Caki2 (cell line): ENCODE measurements at regions not wholly inside any gene's neighbourhood (a gene's known extent, or its start where the extent isn't known, plus 50 kb on each side); places are given as distances from the start of the nearest gene placed in this dataset.
"Not testable (repeated sequence)": the region's sequence is repeated elsewhere in the genome, so short reads cannot be mapped to it uniquely, and the experiment has no call there.

ENCODE experiments used
- DNase-seq: peaks from one replicate; pipeline ENCODE4 v3.0.0-alpha.2; 2015; ENCODE audit warnings: low read depth
- in situ Hi-C: cut with HindIII; loops from 2 replicates; pipeline ENCODE4 v1.10.0; 2016; ENCODE audit warnings: low sequenced_read_pairs, low pct_unique_long_range_greater_than_20kb, mixed read lengths

DNA sequence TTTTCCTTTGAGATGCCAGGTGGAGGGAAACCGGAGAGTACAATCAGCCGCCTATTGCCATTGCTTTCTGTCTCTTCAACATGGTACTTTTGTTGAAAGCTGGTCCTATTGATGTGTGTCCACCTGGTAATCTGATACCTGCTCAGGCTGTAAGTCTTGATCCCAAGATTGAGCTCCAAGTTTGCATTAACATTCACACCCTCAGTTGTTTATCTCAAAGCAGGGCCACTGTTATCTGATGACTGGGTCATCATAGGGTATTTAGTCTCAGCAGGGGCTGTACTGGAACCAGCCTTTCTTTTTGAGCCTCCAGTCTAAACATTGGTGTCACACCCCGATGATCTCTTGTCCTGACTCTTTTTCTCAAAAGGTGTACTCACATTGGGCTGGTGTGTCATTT lies 370.3 kb upstream of the TOM1L1 start:
- DNase-seq: no peak

DNA sequence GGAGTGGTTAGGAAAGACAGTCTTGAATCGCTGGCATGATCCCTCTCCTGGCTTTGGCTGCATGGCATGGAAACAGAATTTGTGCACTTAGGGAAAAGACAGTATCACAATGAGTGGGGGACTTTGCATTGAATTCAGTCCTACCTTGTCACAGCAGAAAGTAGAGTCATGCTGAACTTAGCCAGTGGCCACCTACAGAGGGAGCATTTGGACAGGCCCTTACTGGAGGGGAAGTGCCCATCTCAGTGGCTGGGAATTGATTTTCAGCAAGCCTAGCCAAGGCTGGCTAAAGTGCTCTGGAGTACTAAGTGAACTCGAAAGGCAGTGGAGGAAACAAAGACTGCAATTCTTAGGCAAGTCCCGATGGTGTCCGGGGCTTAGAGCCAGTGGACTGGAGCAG lies 364.3 kb upstream of the TOM1L1 start:
- in situ Hi-C loops: no loop called here

More for the DNA sequence above, 370.3 kb upstream of the TOM1L1 start:
- in situ Hi-C loops: no loop called here

DNA sequence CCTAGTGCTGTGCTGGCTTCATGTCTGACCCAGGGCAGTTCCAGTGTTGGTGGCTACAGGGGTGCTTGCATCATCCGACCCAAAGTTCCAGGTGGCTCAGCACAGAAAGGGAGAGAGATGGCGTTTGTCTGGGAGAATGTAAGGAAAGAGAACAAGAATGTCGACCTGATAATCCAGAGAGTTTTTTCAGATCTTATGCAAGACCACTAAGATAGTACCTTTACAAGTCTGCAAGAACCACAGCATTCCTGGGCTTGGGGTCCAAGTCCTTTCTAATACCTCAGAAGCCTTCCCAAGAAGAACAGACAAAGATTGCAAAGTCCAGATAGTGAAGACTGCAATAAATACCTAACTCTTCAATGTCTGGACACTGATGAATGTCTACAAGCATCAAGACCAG lies 363.0 kb upstream of the TOM1L1 start:
- no peak for DNase-seq
- in situ Hi-C loops: no loop called here

More for the DNA sequence above, 364.3 kb upstream of the TOM1L1 start:
- DNase-seq: no peak

DNA sequence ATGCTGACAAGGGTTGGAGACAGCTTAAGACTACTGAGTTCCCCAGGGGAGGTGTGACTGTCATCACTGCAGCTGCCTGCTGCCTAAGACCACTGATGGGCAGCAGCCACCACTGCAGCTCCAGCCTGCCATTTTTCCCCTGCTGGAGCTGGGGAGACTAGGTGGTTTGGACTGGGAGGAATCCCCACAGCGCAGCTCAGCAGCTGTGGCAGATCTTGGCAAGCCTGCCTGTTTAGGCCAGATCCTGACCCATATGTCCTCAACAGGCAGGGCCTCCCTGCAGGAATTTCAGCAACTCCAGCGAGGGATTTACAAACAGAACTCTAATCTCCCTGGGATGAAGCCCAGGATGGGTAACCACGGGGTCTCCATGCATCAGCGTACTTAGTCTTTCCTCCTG lies 356.4 kb upstream of the TOM1L1 start:
- in situ Hi-C loops: no loop called here

DNA sequence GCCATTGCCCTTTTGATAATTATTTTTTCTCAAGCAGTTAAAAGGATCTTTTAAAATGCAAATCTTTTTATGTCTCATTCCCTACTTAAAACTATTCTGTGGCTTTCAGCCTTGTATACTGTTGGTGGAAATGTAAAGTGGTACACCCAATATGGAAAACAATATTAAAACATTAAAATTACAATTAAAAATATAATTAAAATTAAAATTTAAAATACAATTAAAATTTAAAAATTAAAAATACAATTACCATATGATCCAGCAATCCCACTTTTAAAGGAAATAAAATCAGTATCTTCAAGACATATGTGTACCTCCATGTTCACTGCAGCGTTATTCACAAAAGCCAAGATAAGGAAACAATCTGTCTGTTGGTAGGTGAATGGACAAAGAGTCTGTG lies 340.8 kb upstream of the TOM1L1 start:
- no peak for DNase-seq
- in situ Hi-C loops: no loop called here

More for the DNA sequence above, 356.4 kb upstream of the TOM1L1 start:
- no peak for DNase-seq

DNA sequence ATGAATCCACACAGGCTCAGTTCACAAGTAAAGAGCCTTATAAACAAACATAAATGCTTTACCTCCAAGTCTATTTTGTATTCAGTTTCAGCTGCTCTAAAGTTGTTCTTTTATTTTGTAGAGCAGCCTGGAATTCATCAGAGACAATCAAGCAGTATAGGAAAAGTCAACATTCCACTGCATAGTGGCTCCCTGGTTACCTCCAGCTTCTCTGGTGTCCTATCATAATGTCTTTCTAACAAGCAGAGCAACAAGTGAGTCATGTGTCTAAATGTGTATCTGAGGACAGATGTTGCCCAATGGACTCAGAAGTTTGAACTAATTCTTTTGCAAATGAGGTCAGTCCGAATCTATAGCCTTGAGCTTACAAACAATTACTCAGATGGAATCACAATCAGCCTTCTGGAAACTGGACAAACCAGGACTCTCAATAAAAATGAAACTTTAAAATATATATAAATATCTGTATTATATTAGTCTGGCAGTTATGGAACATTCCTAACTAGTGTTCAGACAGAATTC lies 292.0 kb upstream of the TOM1L1 start:
- DNase-seq: no peak
- in situ Hi-C loops: no loop called here

DNA sequence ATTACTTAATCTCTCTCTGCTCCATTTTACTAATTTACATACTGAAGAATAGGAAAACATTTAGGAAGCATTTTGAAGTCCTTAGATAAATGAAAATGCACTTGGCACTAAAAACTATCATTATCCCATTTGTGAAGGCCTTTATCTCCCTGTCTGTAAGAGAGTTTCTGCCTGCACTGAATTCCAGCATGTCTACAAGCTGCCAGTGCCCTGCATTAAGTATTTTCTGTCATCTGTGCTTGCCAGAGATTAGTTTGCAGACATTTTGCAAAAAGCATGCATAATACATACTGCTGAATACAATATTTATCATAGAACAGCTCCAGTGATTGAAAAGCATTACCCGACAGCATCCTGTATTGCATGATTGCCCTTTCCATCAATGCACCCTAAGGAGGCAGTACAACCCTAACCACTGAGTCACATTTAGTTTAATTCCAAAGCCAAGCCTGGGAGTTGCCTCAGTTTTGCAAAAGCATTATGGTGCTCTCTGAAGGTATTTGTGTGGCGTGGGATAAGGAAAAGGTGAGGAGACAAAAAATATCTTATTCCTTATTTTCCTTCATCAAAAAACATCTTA lies 280.2 kb upstream of the TOM1L1 start:
- in situ Hi-C loops: no loop called here
- DNase-seq: no peak

DNA sequence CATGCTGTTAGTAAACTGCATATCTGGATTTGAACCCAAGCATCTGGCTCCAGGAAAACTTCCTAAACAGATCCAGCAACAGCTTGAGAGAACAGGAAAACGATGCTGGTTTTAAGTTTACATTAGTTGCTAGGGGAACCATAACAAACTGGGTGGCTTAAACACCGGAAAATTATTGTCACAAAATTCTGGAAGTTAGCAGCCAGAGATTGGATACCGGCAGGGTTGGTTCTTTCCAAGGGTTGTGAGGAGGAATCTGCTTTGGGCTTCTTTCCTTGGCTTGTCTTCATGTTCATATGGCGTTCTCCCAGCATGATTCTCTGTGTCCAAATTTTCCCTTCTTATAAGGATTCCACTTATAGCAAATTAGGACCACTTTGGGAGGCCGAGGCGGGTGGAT lies 276.9 kb upstream of the TOM1L1 start:
- in situ Hi-C loops: no loop called here
- no peak for DNase-seq

DNA sequence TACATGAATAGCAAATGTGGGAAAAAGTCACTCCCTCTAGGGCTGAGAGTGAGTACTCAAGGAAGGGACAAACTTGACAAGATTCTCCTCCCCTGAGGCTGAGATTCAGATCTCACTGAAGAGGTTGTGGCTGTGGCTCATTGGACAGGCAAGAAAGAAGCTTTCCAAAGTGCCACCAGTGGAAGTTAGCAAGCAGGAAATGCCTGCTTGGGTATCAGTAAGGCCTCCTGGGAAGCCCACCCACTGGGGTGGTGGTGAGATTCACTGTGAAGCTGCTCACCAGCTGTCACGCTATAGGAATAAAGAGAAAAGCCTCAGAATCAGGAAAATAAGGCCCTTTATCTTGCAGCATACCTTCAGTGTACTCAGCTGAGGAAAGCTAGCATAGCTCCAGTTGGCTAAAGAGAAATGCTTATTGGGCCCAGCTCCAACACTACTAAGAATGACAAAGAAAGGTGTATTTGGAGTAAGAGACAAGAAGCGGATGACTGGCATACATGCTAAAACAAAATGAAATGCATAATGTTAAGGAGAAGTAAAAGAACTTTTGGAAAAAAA lies 274.4 kb upstream of the TOM1L1 start:
- in situ Hi-C loops: no loop called here
- no peak for DNase-seq

DNA sequence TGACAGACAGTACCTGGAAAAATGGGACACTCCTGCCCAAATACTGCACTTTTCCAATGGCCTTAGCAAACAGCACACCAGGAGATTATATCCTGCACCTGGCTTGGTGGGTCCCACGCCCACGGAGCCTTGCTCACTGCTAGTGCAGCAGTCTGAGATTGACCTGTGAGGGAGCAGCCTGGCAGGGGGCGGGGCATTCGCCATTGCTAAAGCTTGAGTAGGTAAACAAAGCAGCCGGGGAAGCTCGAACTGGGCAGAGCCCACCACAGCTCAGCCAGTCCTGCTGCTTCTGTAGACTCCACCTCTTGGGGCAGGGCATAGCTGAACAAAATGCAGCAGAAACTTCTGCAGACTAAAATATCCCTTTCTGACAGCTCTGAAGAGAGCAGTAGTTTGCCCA lies 261.2 kb upstream of the TOM1L1 start:
- DNase-seq, in situ Hi-C loops: not testable (repeated sequence)

DNA sequence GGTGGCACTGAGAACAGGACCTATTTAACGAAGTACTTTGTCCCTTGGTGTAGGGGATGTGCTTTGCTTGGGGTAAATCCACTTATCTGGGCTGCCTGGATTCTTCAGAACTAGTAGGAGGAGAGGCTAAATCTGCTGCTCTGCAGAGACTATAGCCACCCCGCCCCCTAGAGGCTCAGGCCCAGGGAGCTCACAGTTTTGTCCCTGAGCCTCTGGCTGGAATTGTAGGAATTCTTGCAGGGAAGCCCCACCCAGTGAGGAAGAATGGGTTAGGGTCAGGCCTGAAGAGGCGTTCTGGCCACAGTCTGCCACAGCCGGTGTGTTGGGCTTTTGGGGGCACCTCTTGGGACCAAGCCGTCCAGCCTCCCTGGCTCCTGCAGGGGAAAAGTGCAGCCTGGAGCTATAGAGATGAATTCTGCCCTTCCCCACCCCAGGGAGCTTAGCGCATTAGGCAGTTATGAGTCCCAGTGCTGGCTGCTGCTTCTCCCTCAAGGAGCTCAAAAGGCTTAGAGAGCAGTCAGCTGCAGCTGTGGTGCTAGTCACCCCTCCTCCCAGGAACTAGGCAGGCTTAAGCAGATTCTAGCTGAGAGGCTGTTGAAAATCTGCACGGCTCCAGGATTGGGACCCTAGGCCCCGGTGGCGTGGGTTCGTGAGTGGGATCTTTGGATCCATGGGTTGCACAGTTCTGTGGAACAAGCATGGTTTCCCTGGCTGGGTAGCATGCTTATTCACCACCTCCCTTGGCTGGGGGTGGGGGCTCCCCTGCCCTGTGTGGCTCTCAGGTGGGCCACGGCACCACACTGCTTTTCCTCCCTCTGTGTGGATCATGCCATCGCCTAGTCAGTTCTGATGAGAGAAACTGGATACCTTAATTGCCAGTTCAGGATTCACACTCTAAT lies 237.4 kb upstream of the TOM1L1 start:
- DNase-seq: no peak
- in situ Hi-C loops: no loop called here

DNA sequence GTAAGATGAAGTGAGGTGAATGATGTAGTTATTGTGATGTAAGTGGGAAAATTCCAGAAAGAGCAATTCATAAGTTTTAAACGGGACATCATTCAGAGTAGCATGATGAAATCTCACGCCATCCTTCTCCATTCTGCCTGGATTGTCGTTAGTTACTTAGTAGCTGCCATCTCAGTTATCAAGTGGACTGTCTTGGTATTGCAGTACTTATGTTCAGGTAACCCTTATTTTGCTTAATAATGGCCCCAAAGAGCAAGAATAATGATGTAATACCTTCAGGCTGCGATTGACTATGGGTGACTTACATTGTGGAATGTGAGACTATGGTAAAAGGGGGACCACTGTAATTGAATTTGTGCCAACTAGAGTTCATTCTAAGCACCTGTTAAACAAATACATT lies 234.1 kb upstream of the TOM1L1 start:
- no peak for DNase-seq

DNA sequence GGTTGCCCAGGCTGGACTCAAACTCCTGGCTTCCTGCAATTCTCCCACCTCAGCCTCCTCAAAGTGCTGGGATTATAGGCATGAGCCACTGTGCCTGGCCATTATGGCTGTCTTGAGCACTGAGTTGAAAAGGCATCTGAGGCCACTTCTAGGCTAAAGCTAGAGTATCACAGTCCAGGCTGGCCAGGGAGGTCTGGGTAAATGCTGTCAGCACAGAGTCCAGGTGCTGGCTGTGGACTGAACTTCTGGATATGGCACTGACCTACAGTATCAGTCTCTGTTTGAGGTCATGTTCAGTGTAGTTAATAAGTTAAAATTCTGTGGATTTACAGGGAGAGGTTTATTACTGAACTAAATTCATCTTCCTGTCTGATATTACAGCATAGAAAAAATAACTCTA lies 222.5 kb upstream of the TOM1L1 start:
- no peak for DNase-seq
- in situ Hi-C loops: no loop called here

More for the DNA sequence above, 234.1 kb upstream of the TOM1L1 start:
- in situ Hi-C loops: no loop called here

DNA sequence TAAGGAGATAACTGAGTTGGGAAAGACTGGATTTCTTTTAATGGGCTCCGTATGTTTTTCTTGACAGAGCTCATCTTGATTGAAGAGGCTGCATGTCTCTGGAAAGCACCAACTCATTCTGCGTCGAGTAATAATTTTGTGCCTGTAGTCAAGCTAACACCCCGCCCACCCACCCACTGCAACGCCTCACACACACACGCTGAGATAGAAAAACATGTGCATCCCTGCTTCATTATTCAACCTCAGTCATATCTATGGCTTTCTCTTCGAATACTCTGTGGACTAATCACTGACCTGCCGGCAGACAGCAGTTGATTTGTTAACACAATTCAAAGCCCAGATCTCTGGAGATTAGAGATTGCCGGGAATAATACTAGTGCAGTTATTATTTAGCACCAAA lies 220.2 kb upstream of the TOM1L1 start:
- no peak for DNase-seq
- in situ Hi-C loops: no loop called here

DNA sequence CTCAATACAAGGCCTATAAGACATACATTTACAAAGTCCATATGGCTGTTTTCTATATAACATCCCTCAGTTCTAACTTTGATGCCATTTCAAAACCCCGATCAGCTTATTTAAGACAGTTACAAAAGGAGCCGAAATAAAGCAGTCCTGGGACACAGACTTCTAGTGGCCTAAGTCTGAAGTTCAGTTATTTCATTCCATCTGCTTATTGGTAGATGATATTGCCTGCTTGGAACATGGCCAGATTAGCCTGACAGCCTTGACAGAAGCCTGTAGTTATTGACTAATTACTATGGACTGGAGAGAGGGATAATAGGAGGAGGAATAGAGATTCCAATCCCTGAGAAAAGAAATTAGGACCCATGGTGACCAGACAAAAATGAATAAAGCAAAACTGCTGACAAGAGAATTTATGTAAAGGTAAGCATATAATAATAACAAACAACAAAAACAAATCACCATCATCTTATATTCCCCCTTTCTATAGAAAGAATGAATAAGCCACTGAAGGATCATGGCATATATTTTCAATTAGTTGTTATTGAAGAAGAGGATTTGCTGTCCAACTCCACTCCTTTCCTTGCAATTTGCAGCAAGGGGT lies 206.3 kb upstream of the TOM1L1 start:
- DNase-seq: no peak
- in situ Hi-C loops: no loop called here

DNA sequence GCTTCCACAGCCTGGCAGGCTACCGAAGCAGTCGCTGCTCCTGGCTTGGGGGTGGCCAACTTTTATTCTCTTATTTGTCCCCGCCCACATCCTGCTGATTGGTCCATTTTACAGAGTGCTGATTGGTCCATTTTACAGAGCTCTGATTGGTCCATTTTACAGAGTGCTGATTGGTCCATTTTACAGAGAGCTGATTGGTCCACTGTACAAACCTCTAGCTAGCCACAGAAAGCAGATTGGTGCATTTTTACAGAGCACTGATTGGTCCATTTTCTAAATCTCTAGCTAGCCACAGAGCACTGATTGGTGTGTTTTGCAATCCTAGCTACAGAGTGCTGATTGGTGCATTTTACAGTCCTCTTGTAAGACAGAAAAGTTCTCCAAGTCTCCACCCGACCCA lies 187.9 kb upstream of the TOM1L1 start:
- DNase-seq, in situ Hi-C loops: not testable (repeated sequence)

DNA sequence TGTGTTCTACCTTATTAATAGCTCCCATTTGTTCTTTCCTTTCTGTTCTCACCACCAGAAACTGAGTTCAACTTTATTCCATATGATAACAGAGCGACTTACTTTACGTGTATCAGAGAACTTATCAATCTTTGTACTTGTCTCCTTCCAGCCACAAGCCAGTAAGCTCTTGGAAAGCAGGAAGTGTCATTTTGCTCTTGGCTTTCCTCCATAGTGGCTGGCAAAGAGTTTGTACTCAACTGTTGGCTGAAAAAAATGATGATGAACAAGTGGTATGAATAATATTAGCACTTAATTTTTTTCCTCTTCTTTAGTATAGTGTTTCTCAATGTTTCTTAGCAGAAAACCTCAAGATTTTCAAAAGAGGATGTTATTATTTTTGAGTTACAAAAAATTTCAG lies 182.4 kb upstream of the TOM1L1 start:
- no peak for DNase-seq
- in situ Hi-C loops: no loop called here

DNA sequence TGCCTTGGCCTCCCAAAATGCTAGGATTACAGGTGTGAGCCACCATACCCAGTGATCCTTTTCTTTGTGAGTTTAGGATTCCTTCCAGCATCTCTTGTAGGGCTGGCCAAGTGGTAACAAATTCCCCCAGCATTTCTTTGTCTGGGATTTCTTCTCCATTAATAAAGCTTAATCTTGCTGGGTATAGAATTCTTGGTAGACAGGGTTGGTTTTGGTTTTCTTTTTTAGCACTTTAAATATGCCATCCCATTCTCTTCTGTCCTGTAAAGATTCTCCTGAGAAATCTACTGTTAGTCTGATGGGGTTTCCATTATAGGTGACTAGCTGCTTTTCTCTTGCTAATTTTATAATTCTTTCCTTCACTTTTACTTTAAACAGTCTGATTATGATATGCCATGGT lies 173.0 kb upstream of the TOM1L1 start:
- in situ Hi-C loops: no loop called here
- no peak for DNase-seq

DNA sequence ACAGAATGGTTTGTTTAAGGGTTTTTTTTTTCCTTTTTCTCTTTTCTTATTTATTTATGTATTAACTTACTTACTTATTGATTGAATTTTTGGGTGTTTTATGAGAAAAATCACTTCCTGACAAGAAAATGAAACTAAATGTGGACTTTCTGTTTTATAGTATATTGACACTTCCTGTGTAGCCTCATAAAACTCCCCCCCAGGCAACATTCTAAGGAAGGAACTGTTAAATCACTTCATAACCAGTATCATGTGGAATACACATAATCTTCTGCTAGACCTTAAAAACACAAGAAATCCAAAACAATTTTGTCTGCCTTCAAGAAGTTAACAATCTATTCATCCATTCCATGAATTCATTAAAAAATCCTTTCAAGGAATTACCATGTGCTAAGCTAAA lies 164.1 kb upstream of the TOM1L1 start:
- in situ Hi-C loops: no loop called here
- no peak for DNase-seq
